HS-5 (cell line): ENCODE measurements at regions not wholly inside any gene's neighbourhood (a gene's known extent, or its start where the extent isn't known, plus 50 kb on each side); places are given as distances from the start of the nearest gene placed in this dataset.
"Not testable (repeated sequence)": the region's sequence is repeated elsewhere in the genome, so short reads cannot be mapped to it uniquely, and the experiment has no call there.

ENCODE experiments used
- DNase-seq: peaks from one replicate; pipeline ENCODE4 v3.0.0-alpha.2; 2012; ENCODE audit warnings: low read depth

DNA sequence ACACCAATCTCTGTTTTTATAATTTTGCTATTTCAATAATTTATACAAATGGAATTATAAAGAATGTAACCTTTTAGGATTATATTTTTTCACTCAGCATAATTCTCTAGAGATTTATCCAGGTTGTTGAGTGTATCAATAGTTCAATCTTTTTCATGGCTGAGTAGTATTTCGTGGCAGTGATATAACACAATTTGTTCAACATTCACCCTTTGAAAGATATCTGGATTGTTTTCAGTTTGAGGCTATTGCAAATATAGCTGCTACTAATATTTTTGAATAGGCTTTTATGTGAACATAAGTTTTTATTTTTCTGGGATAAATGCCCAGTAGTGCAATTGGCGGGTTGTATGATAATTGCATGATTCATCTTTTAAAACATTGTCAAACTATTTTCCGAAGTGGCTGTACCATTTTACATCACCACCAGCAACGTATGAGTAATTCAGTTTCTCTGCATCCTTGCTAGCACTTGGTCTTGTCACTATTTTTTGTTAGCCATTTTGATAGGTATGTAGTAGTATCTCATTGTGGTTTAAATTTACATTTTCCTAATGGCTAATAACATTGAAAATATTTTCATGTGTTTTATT, 55.6 kb upstream of the ABCD3 start:
- peak; percentile 9 for DNase-seq

DNA sequence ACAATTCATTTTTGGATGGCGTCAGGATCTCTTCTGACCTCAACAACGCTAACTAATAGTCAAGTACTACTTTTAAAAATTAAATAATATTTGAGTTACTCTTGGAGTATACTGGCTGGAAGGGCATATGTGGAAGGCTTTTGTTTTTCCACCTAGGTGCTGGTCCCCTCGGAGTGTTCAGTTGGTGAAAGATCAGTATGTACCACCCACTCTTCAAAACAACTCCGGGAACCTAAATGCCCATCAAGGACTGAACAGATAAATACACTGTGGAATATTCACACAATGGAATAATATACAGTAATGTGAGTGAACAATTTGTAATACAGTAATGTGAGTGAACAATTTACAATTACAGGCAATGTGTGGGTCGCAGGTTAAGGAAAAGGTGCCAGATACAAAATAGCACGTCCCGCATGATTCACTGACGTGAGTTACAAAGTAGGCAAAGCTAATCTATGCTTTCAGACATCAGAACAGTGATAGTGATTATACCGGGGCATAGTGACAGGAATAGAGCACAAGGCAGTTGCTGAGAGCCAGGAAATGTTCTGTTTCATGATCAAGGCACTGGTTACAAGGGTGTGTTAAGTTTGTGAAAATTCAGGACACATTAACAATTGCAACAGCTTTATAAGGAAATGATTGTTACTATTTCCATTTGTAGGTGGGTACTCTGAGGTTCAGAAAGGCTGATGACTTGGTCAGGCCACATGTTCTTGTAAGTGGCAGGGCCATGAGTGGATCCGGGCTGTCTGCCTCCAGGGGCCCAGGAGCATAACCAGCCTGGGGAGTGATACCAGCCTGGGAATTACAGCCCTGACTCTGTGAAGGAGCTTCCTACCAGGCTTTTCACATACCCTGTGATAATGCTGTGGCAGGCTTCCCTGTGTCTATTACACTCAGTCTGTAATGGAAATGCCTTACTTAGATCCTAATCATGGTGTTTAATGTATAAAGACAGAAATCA, 59.3 kb upstream of the ABCD3 start:
- no peak for DNase-seq

DNA sequence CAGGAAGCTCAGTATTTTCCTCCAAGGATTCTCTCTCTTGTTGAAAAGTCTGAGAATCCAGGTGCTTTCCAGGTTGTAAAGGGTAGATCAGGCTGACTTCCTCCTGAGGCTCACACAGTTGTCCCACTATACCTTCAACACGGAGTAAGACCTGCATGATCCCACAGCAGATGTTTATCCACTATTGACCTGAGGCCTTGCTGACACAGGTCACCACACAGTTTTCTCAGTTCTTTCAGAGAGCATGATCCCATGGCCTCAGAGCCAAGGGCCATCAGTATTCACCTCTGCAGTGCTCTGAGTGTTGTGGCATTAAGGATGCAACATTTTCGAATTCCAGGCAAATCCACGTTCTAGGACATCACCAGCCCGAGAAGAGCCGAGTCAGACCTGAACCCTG, 60.5 kb upstream of the ABCD3 start:
- no peak for DNase-seq

DNA sequence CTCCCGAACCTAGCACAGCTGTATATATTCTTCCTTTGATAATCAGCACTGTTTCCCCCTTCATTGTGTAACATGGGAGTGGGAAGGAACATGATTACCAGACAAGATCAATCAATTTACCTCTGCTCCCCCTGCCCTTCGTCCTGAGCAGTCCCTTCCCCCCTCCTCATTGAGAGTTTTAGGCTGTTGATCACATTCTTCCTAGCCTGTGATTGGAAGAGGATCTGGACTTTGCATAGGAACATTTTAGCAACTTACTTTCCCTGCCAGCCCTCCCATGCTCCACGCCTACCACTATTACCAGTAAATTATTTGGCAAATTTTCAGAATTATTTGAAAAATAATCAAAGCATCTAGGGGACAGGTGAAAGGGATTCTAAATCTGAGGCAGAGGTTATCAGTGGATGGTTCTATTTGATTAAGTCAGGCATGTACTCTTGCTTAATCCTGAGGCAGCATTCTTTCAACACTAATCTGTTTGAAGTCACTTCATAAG, 62.7 kb upstream of the ABCD3 start:
- no peak for DNase-seq

DNA sequence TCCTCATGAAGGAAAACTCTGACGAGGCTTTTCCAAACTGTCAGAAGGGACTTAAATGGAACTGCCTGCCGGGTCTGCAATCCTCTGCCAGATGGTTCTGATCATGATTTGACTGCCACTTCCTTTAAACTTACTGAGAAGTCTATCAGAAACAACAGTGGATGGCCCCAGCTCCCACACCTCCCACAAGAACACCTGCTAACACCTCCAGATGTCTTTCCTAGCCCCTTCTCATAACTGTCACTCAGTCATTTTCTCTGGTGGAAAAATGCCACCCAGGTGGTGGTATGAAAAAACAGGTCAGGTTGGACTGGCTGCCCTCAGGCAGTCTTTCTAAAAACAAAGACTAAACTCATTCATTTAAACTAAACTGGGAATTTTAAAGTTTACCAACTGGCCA, 66.7 kb upstream of the ABCD3 start:
- DNase-seq = no peak

DNA sequence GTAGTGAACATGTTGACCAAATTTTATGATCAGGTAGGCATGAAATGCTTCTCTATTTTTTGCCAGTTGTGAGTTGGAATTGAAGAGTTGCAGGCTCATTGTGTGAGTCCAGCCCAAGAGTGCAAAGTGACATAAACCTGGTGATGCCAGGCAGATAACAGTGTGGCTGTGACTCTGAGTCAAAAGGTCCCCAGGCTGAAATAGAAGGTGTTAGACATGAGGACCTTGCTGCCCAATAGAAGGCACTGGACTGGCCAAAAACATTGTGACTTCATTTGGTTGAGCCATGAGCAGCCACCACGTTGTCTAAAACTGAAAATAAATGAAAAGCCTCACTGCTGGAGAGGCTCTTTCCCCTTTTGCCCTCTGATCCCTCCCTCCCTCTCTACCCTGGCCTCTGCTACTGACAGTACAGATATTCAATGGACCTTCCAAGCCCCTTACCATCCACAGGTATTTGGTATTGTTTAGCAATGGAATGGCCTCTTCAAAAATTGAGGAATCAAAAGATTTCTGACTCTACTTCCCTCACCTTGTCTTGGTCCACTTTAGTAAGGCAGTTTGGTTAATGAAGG, 67.8 kb upstream of the ABCD3 start:
- no peak for DNase-seq

DNA sequence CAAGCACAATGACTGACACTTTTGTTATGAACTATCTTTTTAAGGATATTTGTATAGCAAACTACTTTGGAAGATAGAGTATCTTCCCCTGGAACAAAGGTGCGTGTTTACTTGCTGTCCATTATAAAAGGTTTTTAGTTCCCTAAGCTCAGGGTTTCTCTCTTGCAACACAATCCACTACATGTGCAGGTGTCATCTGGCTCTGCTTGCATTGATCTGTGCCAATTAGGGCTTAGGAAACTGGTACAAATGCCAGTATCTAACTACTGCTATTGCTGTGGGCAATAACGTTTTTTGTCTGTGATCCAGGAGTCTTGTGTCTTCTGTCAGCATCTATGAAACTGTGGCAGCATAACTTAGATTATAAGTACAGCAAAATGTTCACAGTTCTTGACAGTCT, 68.3 kb upstream of the ABCD3 start:
- no peak for DNase-seq

DNA sequence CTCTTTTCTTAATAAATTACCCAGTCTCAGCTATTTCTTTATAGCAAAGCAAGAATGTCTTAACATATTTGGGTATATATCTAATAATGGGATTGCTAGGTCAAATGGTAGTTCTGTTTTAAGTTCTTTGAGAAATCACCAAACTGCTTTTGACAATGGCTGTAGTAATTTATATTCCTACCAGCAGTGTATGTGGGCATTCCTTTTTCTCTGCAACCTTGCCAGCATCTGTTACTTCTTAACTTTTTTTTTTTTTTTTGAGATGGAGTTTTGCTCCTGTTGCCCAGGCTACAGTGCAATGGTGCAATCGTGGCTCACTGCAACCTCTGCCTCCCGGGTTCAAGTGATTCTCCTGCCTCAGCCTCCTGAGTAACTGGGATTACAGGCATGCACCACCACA, 69.8 kb upstream of the ABCD3 start:
- DNase-seq = not testable (repeated sequence)

DNA sequence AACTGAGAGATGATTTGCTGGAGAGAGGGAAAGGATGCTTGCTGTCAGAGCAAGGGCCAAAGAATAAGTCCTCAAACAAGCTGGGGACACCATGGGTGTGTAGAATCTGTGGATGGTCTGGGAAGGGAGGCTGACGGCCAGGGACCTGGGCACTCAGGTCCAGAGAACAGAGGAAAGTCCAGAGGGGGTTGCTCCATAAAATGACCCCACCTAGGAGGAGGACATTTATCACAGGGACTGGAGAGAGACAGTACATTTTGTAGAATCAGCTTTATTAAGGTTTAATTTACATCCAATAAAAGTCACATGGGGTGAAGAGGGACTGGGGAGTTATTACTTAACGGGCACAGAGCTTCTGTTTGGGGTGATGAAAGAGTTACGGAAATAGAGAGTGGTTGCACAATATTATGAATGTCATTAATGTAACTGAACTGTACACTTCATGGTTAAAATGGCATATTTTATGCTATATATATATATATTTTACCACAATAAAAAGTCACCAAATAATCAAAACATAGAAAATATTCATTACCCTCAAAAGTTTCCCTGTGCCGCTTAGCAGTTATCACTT, 73.0 kb upstream of the ABCD3 start:
- DNase-seq = no peak

DNA sequence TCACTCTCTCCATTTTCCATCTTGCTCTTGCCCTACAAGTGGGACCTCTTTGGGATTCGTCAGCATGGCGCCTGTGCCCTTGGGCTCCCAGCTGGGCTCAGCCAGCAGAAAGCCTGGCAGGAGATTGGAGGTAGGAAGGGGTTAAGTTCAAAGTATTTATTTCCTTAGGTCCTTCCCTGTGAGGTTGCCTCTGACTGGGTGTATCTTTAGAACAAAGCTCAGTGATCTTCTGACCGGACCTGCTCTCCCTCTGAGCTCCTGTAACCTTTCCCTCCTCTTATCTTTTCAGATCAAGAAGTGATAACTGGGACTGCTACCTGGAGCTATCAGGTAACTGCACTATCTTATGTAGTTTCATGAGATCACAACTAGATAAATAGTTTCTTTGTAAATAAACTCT, 75.8 kb upstream of the ABCD3 start:
- DNase-seq = no peak

DNA sequence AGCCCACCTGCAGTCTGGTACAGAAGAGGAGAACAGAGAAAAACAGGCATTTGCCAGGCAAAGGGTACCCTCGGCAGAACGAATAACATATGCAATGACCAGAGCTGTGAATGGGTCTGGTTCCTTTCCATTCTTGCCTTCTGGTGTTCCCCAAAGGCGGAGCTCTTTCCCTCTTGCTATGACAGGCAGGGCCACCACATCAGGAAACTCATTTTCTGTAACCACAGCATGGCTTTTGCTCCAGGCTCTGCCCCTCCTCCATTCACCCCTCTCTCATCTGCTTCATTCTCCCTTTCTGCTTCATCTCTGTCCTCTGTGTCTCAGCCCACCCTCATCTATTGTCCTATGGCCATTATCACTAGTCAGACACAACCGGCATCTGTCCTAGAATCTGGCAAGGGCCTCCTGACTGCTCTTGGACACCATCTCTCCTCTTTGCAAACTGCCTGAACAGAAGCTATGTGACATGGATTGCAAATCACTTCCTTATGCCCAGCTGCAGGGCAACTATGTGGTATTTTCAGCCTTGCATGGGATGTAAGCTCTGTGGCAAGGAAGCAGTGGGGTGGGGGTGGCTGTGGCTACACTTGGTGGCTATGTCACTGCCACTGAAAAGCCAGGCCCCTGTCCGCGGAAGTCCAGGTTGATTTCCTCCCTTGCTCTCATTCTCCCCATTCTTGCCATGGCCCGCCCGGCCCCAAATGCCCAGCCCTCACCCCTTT, 78.8 kb upstream of the ABCD3 start:
- no peak for DNase-seq

DNA sequence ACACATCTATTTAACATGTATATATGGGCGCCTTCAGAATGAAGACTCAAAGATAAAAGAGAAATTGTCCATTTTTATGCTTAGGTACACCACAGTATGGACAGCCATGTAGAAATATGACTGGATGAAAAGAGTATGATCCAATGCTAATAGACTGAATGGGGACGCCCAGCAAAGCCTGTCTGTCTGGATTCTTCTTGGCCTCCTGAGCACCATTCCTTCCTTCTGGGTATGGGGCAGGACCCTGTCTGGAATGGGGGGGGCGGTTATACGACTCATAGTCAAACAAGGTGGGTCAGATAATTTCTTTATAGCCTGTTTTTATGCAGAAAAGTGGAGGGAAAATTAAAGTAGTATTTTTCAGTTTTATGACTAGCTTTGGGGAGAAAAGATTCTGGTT, 81.2 kb upstream of the ABCD3 start:
- DNase-seq = no peak

DNA sequence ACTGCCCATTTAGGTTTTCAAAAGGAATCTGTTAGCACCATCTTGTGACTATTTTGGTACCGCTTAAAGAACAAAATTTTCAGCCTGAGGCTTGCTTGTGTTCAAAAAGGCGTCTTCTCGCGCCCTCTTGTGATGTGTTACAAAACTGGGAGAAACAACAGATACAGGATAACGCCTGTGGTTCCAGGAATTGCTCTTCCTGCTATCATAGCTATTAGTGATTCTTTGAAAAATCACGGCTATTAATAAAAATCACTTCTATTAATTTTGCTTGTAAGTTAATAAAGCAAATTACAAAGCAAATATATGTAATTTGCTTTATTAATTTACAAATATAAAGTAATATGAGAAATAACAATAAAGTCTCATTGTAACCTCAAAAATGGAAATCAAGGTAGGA, 82.2 kb upstream of the ABCD3 start:
- peak; percentile 86 for DNase-seq

DNA sequence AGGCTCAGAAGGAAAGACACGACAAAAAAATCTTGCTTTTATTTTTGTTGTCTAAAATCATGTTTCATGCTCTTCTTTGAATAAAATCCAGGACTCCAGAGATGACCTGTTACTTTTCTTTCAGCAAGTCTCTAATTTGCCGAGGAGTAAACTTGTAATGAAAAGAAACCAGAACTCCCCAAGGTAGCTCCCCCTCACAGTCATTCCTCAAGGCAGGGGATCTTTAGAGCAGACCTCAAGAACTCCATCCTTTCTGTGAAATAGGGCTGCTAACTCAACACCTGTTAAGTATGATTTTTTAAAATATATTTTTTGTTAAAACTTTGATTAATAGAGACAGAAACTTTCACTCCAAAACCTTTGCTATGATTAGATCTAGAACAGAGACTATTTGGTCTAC, 82.7 kb upstream of the ABCD3 start:
- no peak for DNase-seq

DNA sequence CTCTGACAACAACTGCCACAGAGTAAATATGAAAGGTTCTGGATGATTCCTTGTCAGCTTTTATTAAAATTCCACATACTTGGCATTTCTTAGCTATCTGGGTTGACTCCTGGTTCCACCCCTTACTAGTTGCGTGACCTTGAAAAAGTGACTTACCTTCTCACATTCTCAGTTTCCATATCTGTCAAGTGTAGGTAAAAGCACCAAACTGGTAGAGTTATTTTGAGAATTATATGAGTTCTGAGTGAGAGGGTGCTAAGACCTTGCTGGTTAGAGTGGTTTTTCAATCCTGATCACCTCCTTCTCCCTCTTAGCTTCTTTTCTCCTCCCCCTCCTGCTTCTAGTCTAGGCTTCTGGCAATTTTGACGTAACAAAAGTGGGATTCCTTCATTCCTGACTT, 83.4 kb upstream of the ABCD3 start:
- DNase-seq = no peak

DNA sequence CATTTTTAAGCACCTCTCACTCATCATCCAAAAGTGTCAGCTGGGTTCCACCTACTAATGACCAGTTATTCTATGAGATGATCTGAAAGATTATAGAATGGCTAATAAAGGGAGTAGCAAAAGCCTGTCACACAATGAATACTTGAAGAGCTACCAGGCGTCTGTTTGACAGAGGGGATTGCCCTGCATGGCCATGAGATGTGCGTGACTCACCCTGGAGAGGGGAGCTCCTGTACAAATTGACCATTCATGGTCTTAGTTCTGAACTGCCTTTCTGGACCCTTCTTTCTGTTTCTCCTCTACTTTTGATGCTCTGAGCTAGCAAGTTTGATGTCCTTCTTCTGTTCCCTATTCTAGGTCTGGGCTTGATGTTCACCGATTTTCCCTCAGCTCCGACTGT, 85.2 kb upstream of the ABCD3 start:
- DNase-seq = no peak

DNA sequence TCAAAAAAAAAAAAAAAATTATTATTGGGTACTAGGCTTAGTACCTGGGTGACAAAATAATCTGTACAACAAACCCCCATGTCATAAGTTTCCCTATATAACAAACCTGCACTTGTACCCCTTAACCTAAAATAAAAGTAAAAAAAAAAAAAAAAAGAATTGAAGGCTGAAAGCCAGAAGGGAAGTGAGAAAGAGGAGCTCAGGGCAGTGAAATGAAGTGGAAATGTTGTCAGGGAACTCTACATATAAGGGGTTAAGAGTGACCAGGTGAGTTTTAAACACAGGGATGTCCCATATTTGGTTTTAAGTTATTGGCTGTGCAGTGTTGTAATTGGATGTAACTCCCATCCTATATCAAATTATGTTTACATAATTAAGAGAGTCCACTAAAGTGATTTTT, 85.7 kb upstream of the ABCD3 start:
- DNase-seq = no peak

DNA sequence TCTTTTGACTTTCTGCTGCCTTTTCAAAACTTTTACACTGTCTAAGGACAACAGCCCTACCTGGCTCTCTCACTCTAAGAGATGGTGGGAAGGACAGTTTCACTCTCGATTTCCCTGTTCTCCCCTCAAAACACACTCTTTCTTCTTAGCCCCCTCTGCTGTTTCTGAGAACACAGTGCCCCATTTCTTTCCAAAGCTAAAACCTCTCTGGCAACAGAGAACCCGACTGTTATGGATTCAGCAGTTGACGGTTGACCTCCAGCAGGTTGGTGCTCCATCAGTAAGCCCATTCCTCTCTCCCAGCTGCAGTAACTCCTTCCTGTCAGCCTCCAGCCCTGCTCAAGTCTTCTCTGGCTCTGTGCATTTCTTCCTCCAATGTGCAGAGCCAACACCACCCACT, 88.2 kb upstream of the ABCD3 start:
- DNase-seq = no peak

DNA sequence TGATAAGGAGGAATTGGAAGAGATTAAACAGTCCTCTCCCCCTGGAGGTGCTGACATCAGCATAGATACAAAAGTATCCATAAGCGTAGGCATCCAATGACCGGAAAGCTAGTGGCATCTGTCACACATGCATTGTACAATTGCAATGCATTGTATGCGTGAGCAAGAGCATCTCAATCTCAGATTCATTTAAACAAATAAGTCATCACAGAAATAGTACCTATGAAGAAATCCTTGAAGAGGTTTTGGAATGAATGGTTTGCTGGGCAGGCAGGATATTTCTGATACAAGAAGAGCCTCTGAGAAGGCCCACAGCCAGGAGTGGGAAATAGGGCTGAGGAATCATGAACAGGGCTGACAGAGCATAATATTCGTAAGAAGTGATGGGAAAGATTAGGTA, 88.9 kb upstream of the ABCD3 start:
- peak; percentile 41 for DNase-seq

DNA sequence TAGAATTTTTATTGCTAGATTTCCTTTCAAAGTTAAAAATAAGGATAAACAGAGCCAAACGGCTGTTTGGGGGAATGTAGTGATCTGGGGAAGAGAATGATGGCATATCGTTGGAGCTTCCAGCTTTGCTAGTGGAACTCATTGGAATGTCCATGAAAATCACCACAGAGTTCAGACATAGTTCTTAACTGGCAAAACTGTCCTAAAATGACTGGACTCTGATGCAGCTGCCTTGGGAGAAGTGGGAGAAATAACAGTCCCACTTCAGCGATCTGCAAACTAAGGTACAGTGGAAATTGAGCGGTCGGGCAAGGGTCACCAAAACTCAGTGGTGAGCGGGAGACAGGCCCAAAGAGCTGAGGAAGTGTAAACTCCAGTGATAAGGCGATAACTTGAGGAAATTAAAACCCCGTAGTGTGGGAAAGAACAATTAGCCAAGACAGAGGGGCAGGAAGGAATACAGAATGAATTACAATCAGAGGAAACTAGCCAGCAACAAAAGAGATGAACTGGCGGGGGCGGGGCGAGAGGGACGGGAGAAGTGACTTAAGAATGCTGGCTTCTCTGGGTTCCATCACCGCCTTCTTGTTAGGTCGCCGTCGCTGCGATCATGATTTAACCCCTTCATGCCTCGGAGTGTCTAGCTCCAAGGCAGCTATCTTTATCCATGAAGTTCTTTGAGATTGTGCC, 89.8 kb upstream of the ARHGAP29 start:
- DNase-seq = no peak

DNA sequence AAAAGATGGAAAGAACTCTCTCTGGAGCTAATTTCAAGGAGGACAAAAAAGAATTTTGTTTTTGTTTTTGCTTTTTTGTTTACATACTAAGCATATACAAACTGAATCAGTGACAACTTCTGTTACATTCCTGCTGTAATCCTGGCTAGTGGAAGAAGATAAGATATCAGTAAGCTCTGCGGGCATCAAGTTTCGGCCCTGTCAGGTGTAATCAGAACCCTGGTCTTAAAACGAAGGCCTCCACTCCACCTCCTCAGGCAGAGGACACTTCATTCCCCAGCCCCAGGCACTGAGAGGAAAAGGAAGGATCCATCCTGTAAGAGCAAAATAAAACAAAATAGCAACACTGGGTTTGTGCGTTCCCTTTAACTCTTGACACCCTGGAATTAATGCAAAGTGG, 88.9 kb upstream of the ARHGAP29 start:
- DNase-seq = no peak
